Activated naive CD4-positive, alpha-beta T cell treated with anti-CD3 and anti-CD28 coated beads for 36 hours (primary cell): ENCODE measurements at regions not wholly inside any gene's neighbourhood (a gene's known extent, or its start where the extent isn't known, plus 50 kb on each side); places are given as distances from the start of the nearest gene placed in this dataset.

ENCODE experiments used
- CTCF ChIA-PET: fragments of 350-600 bp; sonication (Branson Sonifier 250); formaldehyde crosslinking; loops from one replicate; lab custom pipeline; 2021; ENCODE audit warnings: antibody characterized with exemption; lab: Charles Lee
- DNase-seq: peaks from one replicate; pipeline ENCODE4 v3.0.0-alpha.2; 2020
- H3K27ac Mint-ChIP-seq: one replicate; pipeline ENCODE4 v1.8.0; 2021; ENCODE audit warnings: mild to moderate bottlenecking, mixed read lengths
- H3K27me3 Mint-ChIP-seq: one replicate; pipeline ENCODE4 v1.8.0; 2021; ENCODE audit warnings: low read depth, mixed read lengths
- H3K36me3 Mint-ChIP-seq: one replicate; pipeline ENCODE4 v1.8.0; 2021; ENCODE audit warnings: low read depth, mixed read lengths
- H3K4me1 Mint-ChIP-seq: one replicate; pipeline ENCODE4 v1.8.0; 2021; ENCODE audit warnings: low read depth, mixed read lengths
- H3K4me3 Mint-ChIP-seq: one replicate; pipeline ENCODE4 v1.8.0; 2021; ENCODE audit warnings: mild to moderate bottlenecking, moderate library complexity, mixed read lengths
- H3K9me3 Mint-ChIP-seq: one replicate; pipeline ENCODE4 v1.8.0; 2021; ENCODE audit warnings: mixed read lengths
- intact Hi-C: fragments of 100-400 bp; cut with micrococcal nuclease; formaldehyde crosslinking; loops from one replicate; pipeline ENCODE4 v1.15.1; 2023

GRCh38 chrX:134734466-134734952, 62.5 kb downstream of the PABIR2 start:
- Mint-ChIP-seq H3K27me3 (no peaks in the 10 kb centered on the region), H3K4me3 (no peak overlapping the region), H3K9me3 (no peaks in the 10 kb centered on the region), H3K36me3 (no peaks in the 10 kb centered on the region), H3K4me1 (no peaks in the 10 kb centered on the region), H3K27ac (no peak overlapping the region)
- no peak for DNase-seq
- CTCF ChIA-PET, result no interaction called here
- intact Hi-C loops, result no loop called here

DNA sequence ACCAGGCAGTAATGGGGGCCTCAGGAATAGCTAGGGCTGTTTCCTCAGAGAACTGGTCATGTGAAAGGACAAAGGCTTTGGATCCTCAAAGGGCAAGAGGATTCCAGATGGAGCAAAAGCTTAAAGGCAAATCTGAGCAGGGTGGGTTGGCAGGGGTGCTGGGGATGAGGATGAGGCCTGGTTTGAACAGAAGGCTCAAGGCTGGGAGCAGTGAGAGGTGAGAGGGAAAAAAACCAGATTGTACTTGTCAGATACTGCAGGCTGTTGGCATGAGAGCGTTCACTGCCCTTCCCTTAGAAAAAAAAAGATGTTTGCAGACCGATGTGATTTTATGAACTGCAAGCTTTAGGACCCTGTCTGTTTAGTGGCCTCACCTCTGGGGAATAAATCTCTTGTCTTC, 63.4 kb downstream of the PABIR2 start:
- Mint-ChIP-seq H3K36me3 (no peaks in the 10 kb centered on the region), H3K4me3 (no peak overlapping the region), H3K27me3 (no peaks in the 10 kb centered on the region), H3K9me3 (no peaks in the 10 kb centered on the region), H3K27ac (no peak overlapping the region), H3K4me1 (no peaks in the 10 kb centered on the region)
- CTCF ChIA-PET, result no interaction called here
- DNase-seq, result no peak
- intact Hi-C loops, result no loop called here

GRCh38 chrX:134732676-134733075, 64.3 kb downstream of the PABIR2 start:
- Mint-ChIP-seq H3K27ac (no peak overlapping the region), H3K9me3 (no peaks in the 10 kb centered on the region), H3K36me3 (no peaks in the 10 kb centered on the region), H3K4me1 (no peaks in the 10 kb centered on the region), H3K27me3 (no peaks in the 10 kb centered on the region), H3K4me3 (no peak overlapping the region)
- CTCF ChIA-PET, result no interaction called here
- intact Hi-C loops, result no loop called here
- no peak for DNase-seq

DNA sequence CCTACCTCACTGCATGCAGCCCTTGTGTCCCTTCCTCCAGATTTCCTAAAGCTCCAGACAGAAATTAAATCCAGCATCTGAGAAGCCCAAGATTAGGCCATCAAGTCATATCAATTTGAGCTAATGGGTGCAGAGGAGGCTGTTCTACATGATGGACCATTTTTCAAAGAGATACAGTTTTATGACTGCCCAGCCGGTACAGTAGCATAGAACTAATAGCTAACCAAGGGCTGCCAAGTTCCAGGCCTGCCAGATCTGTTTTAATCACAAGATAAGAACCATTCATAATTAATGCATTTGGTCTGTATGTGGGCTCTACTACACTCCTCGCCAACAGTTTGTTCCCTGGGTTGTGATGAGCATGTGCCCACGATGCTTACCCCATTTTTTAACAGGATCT, 64.9 kb downstream of the PABIR2 start:
- intact Hi-C loops, result no loop called here
- no peak overlapping the region for H3K4me3 Mint-ChIP-seq
- no peaks in the 10 kb centered on the region for H3K36me3 Mint-ChIP-seq
- no peak overlapping the region for H3K27ac Mint-ChIP-seq
- CTCF ChIA-PET, result no interaction called here
- no peaks in the 10 kb centered on the region for H3K27me3 Mint-ChIP-seq
- no peaks in the 10 kb centered on the region for H3K4me1 Mint-ChIP-seq
- H3K9me3 Mint-ChIP-seq, result no peaks in the 10 kb centered on the region
- DNase-seq, result no peak

GRCh38 chrX:134727363-134727762, 69.1 kb upstream of the PLAC1 start:
- DNase-seq, result no peak
- CTCF ChIA-PET, result no interaction called here

GRCh38 chrX:134725103-134725690, 66.9 kb upstream of the PLAC1 start:
- intact Hi-C loops, result no loop called here
- DNase-seq, result no peak
- Mint-ChIP-seq H3K36me3 (no peaks in the 10 kb centered on the region), H3K27me3 (peaks cover 2% of the 10 kb centered on the region), H3K4me1 (no peaks in the 10 kb centered on the region), H3K9me3 (no peaks in the 10 kb centered on the region), H3K4me3 (no peak overlapping the region), H3K27ac (no peak overlapping the region)
- CTCF ChIA-PET, result no interaction called here

More at GRCh38 chrX:134727363-134727762, 69.1 kb upstream of the PLAC1 start:
- Mint-ChIP-seq H3K4me3 (no peak overlapping the region), H3K27me3 (peaks cover 2% of the 10 kb centered on the region), H3K36me3 (no peaks in the 10 kb centered on the region), H3K27ac (no peak overlapping the region), H3K9me3 (no peaks in the 10 kb centered on the region), H3K4me1 (no peaks in the 10 kb centered on the region)
- intact Hi-C loops, result no loop called here

DNA sequence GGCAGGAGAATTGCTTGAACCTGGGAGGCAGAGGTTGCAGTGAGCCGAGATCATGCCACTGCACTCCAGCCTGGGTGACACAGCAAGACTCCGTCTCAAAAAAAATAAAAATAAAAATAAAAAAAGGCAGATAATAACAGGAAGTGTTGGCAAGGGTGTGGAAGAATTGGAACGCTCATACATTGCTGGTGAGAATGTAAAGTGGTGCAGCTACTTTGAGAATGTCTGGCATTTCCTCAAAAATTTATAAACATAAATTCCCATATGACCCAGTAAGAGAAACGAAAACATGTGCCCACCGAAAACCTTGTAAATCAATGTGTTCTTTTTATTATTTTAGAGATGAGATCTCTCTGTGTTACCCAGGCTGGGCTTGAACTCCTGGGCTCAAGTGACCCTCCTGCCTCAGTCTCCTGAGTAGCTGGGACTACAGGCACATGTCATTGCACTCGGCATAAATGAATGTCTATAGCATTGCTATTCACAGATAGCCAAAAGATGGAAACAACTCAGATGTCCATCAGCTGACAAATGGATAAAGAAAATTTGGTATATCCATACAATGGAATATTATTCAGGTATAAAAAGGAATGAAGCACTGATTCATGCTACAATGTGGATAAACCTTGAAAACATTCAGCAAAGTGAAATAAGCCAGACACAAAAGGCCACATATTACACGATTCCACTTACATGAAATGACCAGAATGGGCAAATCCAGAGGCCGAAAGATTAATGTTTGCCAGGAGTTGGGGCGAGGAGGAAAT, 63.7 kb upstream of the PLAC1 start:
- no peaks in the 10 kb centered on the region for H3K36me3 Mint-ChIP-seq
- no peaks in the 10 kb centered on the region for H3K9me3 Mint-ChIP-seq
- no peak overlapping the region for H3K27ac Mint-ChIP-seq
- peaks cover 18% of the 10 kb centered on the region for H3K4me1 Mint-ChIP-seq
- peaks cover 2% of the 10 kb centered on the region for H3K27me3 Mint-ChIP-seq
- intact Hi-C loops, result no loop called here
- H3K4me3 Mint-ChIP-seq, result no peak overlapping the region
- no peak for DNase-seq
- CTCF ChIA-PET, result no interaction called here

DNA sequence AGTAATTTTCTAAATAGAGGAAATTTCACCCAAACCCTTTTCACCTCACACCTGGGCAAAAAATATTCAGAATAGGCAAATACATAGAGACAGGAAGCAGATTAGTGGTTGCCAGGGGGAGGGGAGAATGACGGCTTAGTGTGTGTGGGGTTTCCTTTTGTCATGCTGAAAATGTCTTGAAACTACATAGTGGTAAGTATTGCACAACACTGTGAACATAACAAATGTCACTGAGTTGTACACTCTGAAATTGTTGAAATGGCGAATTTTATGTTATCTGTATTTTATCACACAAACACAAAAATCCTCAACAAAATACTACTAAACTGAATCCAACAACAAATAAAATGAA, 60.7 kb upstream of the PLAC1 start:
- no peak overlapping the region for H3K4me3 Mint-ChIP-seq
- H3K4me1 Mint-ChIP-seq, result peaks cover 18% of the 10 kb centered on the region
- CTCF ChIA-PET, result no interaction called here
- no peaks in the 10 kb centered on the region for H3K27me3 Mint-ChIP-seq
- no peaks in the 10 kb centered on the region for H3K9me3 Mint-ChIP-seq
- H3K27ac Mint-ChIP-seq, result no peak overlapping the region
- peak; percentile 65 for DNase-seq
- intact Hi-C loops, result loop anchor here (1.0 kb wide), 3 partner anchors 65 to 120 kb away; a partner anchor contains a TSS
- no peaks in the 10 kb centered on the region for H3K36me3 Mint-ChIP-seq

DNA sequence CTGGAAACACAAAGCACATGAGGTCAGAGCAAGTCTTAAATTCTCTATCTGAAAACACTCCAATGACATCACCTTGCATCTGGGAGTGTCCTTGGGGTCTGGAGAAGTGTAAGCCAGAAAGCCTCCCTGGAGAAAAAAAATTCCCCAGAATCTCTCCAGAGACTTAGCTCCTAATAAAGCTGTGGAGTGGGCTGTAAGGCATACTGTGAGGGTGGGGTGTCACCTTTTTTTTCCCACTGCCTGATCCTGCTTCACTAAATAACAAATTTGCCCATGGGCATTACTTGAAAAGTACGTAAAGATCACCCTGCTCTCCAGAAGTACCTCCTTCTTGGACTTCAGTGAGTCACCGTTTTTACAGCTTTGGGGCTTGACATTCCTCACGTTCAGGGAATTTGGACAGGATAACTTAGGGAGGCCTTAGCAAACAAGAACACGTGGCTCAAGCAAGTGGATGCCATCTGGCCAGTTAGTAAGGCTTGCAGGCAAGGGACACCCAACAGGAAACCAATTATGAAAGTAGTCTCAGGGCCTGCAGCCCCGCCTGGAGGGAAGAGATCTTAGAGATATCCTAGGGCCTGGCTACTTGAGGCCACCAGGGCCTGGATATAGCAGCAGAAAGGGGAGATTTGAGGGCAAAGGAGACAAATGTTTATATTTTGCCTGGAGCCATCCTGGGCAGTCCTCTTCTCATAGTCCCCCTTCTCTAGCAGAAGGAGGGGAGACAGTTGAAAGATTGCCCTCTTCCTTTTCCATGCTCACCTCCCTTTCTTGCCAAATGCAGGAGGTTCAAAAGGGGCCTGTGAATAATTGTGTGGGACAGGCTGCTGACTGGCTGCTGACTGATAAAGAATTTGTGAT, 60.1 kb upstream of the PLAC1 start:
- Mint-ChIP-seq H3K36me3 (no peaks in the 10 kb centered on the region), H3K4me1 (peaks cover 18% of the 10 kb centered on the region), H3K9me3 (no peaks in the 10 kb centered on the region), H3K4me3 (no peak overlapping the region), H3K27ac (no peak overlapping the region), H3K27me3 (no peaks in the 10 kb centered on the region)
- intact Hi-C loops, result loop anchor here (1.0 kb wide), 1 partner anchor 119 kb away; no protein-coding TSS in a partner anchor
- DNase-seq, result no peak
- CTCF ChIA-PET, result no interaction called here

DNA sequence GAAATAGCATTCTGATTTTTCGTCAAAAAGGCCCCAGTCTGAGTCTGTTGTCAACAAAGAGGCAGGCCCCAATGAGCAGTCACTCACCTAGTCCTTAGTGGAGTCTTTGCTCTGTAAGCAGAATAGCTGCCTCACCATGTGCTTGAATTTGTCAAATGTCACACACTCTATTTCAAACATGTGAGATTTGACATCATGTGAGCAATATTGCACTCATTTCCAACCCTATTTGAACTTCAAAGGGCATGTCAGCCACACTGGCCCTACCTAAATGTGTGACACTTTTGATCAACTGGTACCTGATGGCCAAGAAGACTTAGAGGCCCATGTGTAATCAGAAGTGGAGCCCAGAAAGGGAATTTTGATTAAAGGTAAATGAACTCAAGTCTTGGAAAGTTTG, 59.4 kb upstream of the PLAC1 start:
- Mint-ChIP-seq H3K27ac (no peak overlapping the region), H3K9me3 (no peaks in the 10 kb centered on the region), H3K27me3 (no peaks in the 10 kb centered on the region), H3K4me1 (peaks cover 18% of the 10 kb centered on the region), H3K36me3 (no peaks in the 10 kb centered on the region), H3K4me3 (no peak overlapping the region)
- CTCF ChIA-PET, result no interaction called here
- intact Hi-C loops, result loop anchor here (1.0 kb wide), 1 partner anchor 118 kb away; no protein-coding TSS in a partner anchor
- peak; percentile 8 for DNase-seq

DNA sequence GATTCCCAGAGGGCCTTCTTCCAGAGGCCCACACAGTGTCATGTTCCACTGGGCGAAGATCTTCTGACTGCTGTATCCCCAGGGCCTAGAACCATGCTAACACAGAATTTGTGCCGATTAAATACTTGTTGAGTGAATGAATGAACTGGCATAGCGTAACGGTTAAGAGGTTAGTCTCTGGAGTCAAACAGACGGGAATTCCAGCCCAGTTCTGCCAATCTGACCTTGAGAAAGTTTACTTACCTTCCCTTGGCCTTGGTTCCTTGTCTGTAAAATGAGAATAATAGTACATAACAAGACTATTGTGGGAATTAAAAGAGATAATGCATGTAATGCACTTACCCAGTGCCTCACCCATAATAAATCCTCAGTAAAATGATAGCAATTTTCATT, 58.3 kb upstream of the PLAC1 start:
- H3K4me1 Mint-ChIP-seq, result peaks cover 20% of the 10 kb centered on the region
- no peak overlapping the region for H3K4me3 Mint-ChIP-seq
- H3K27me3 Mint-ChIP-seq, result no peaks in the 10 kb centered on the region
- intact Hi-C loops, result no loop called here
- no peaks in the 10 kb centered on the region for H3K36me3 Mint-ChIP-seq
- H3K9me3 Mint-ChIP-seq, result no peaks in the 10 kb centered on the region
- CTCF ChIA-PET, result no interaction called here
- no peak overlapping the region for H3K27ac Mint-ChIP-seq
- DNase-seq, result no peak

GRCh38 chrX:134715930-134716619, 57.8 kb upstream of the PLAC1 start:
- DNase-seq, result no peak
- Mint-ChIP-seq H3K27me3 (no peaks in the 10 kb centered on the region), H3K4me3 (no peak overlapping the region), H3K36me3 (no peaks in the 10 kb centered on the region), H3K27ac (no peak overlapping the region), H3K9me3 (no peaks in the 10 kb centered on the region), H3K4me1 (peaks cover 20% of the 10 kb centered on the region)
- CTCF ChIA-PET, result no interaction called here
- intact Hi-C loops, result no loop called here
